K562 (cell line): ENCODE measurements at regions not wholly inside any gene's neighbourhood (a gene's known extent, or its start where the extent isn't known, plus 50 kb on each side); places are given as distances from the start of the nearest gene placed in this dataset.

Source experiments
- ATAC-seq: fragments of 200-7000 bp; cut with Tn5 transposase; 3 replicates; pipeline ENCODE4 v1.9.1; 2020; ENCODE audit warnings: moderate library complexity
- BruUV-seq: library from RNA; stranded (reverse); fragments of 400-500 nt; replicated peaks from 2 replicates; lab custom pipeline; 2021; lab: Mats Ljungman, UMichigan
- CTCF ChIA-PET: fragments of 300-600 bp; formaldehyde crosslinking; extraction: SDS; loops from one replicate; lab custom pipeline; 2021; ENCODE audit warnings: low intra/inter-chr PET ratio; lab: Yijun Ruan, JAX
- POLR2A ChIA-PET: fragments of 300-600, 350-650 bp; sonication (Branson Sonifier 250); formaldehyde crosslinking; extraction: SDS; loops from one replicate; lab custom pipeline; 2021; ENCODE audit warnings: antibody characterized with exemption, inconsistent platforms; lab: Yijun Ruan, JAX
- DNase-seq, 4 experiments: peaks; one replicate each; pipeline versions ENCODE4 v3.0.0 to v3.0.0-alpha.2; 2011 to 2018; ENCODE audit warnings: low spot score in 3 of 4, mixed read lengths in 3 of 4; ENCODE audit errors: extremely low read depth in 1 of 4
- FAIRE-seq: peaks from 2 replicates; lab custom pipeline; 2011; peaks lifted over from hg19 to GRCh38; lab: Jason Lieb, UNC
- H2AFZ ChIP-seq: 2 replicates; pipeline ENCODE4 v1.6.0; 2011; ENCODE audit warnings: low read depth, low read length, control low read depth, inconsistent platforms
- H3K27ac ChIP-seq: fragments of 200-600 bp; 3 replicates; pipeline ENCODE4 v1.8.0; 2011; ENCODE audit warnings: low read depth, mild to moderate bottlenecking, control low read depth, inconsistent platforms, low read length, moderate library complexity, mixed read lengths; ENCODE audit errors: extremely low read depth
- H3K27me3 ChIP-seq, 2 experiments: fragments of 300-600 bp in 1 of 2; 2 replicates in 1 of 2; 3 replicates in 1 of 2; pipeline versions ENCODE4 v1.6.0 to v1.8.0; 2011; ENCODE audit warnings: inconsistent platforms in 2 of 2, low read length in 2 of 2, mild to moderate bottlenecking in 1 of 2, mixed read lengths in 1 of 2, moderate library complexity in 1 of 2; ENCODE audit not compliant: control insufficient read depth in 2 of 2, insufficient read depth in 2 of 2
- H3K36me3 ChIP-seq: fragments of 300-600 bp; 3 replicates; pipeline ENCODE4 v1.8.0; 2011; ENCODE audit warnings: mild to moderate bottlenecking, low read length, inconsistent platforms; ENCODE audit not compliant: control insufficient read depth, insufficient read depth
- H3K4me1 ChIP-seq, 2 experiments: fragments of 200-600 bp in 1 of 2; replicated peaks in 1 of 2; 2 replicates in 1 of 2; 3 replicates in 1 of 2; pipeline versions ENCODE4 v1.5.1 to v1.8.0; 2011; ENCODE audit warnings: inconsistent platforms in 2 of 2, low read length in 2 of 2, mild to moderate bottlenecking in 1 of 2, mixed read lengths in 1 of 2, moderate library complexity in 1 of 2; ENCODE audit not compliant: control insufficient read depth in 2 of 2, insufficient read depth in 2 of 2
- H3K4me2 ChIP-seq: 2 replicates; pipeline ENCODE4 v1.6.1; 2011; ENCODE audit warnings: low read length, control low read depth, inconsistent platforms, mixed read lengths; ENCODE audit not compliant: insufficient read depth
- H3K4me3 ChIP-seq: fragments of 200-600 bp; sonication (generic), shearing (Covaris generic); 2 replicates; pipeline ENCODE4 v1.5.1; 2016; ENCODE audit warnings: control low read depth, inconsistent platforms
- H3K79me2 ChIP-seq: fragments of 200-600 bp; 3 replicates; pipeline ENCODE4 v1.8.0; 2011; ENCODE audit warnings: low read length, inconsistent platforms; ENCODE audit not compliant: control insufficient read depth, insufficient read depth
- H3K9ac ChIP-seq, 2 experiments: 2 replicates each; pipeline versions ENCODE4 v1.6.0 to v1.6.1; 2011; ENCODE audit warnings: low read depth in 2 of 2, low read length in 2 of 2, control low read depth in 1 of 2, inconsistent platforms in 1 of 2, mild to moderate bottlenecking in 1 of 2, mixed read lengths in 1 of 2; ENCODE audit not compliant: insufficient read depth in 1 of 2
- H3K9me1 ChIP-seq: one replicate; pipeline ENCODE4 v1.6.0; 2011; ENCODE audit warnings: inconsistent platforms, mild to moderate bottlenecking, low read length, moderate library complexity; ENCODE audit not compliant: control insufficient read depth, insufficient read depth
- H3K9me3 ChIP-seq: replicated peaks from 2 replicates; pipeline ENCODE4 v1.5.1; 2011; ENCODE audit warnings: low read depth, low read length, inconsistent platforms; ENCODE audit not compliant: control insufficient read depth, insufficient read depth
- H4K20me1 ChIP-seq: replicated peaks from 2 replicates; pipeline ENCODE4 v1.6.1; 2011; ENCODE audit warnings: low read length, inconsistent platforms, mixed read lengths; ENCODE audit not compliant: control insufficient read depth, insufficient read depth
- GATAD2A ChIP-seq: fragments of 450-650 bp; IDR thresholded peaks from 2 replicates; pipeline ENCODE4 v1.6.1; 2017
- REST ChIP-seq, 2 experiments: fragments of 450-650 bp; formaldehyde crosslinking in 1 of 2; IDR thresholded peaks; 2 replicates each; pipeline versions ENCODE4 v1.4.0 to v1.6.1; 2014 to 2020; ENCODE audit warnings: mild to moderate bottlenecking in 2 of 2, borderline replicate concordance in 1 of 2, low read depth in 1 of 2
- SMAD2 ChIP-seq: fragments of 150-350 bp; IDR thresholded peaks from 2 replicates; pipeline ENCODE4 v1.6.1; 2014; ENCODE audit warnings: low read depth, mild to moderate bottlenecking, low read length
- TARDBP ChIP-seq: fragments of 450-650 bp; IDR thresholded peaks from 2 replicates; pipeline ENCODE4 v1.6.1; 2016
- TFAP4 ChIP-seq: sonication (generic); formaldehyde crosslinking; IDR thresholded peaks from 2 replicates; pipeline ENCODE4 v1.8.0; 2022; ENCODE audit warnings: missing genetic modification reagents, mild to moderate bottlenecking, moderate library complexity, borderline replicate concordance
- TSHZ1 ChIP-seq: fragments of 250-450 bp; sonication (Bioruptor Pico); IDR thresholded peaks from 2 replicates; pipeline ENCODE4 v1.4.0; 2020; ENCODE audit warnings: mild to moderate bottlenecking, moderate library complexity
- ZNF140 ChIP-seq: fragments of 250-450 bp; sonication (Bioruptor Pico); IDR thresholded peaks from 2 replicates; pipeline ENCODE4 v1.8.0; 2021; ENCODE audit warnings: moderate library complexity, mild to moderate bottlenecking, inconsistent platforms
- ZNF197 ChIP-seq: fragments of 200-800 bp; sonication (Bioruptor generic); IDR thresholded peaks from 2 replicates; pipeline ENCODE4 v1.6.1; 2016; ENCODE audit warnings: low read depth, missing genetic modification characterization, missing compliant biosample characterization
- ZNF277 ChIP-seq: fragments of 250-450 bp; sonication (Bioruptor Pico); IDR thresholded peaks from 2 replicates; pipeline ENCODE4 v1.8.0; 2022; ENCODE audit warnings: inconsistent platforms, mild to moderate bottlenecking, moderate library complexity, borderline replicate concordance
- ZNF384 ChIP-seq: IDR thresholded peaks from 2 replicates; pipeline ENCODE4 v1.6.1; 2012; ENCODE audit warnings: low read depth, low read length, improper control_type of control experiment
- in situ Hi-C: fragments of 300-500 bp; cut with MboI; formaldehyde crosslinking; loops from 4 replicates; pipeline ENCODE4 v1.15.0; 2018; ENCODE audit warnings: inconsistent platforms, mixed read lengths
- intact Hi-C: fragments of 100-400 bp; cut with micrococcal nuclease; formaldehyde crosslinking; loops from 2 replicates; pipeline ENCODE4 v1.14.2; 2022

- Histone ChIP-seq H4K20me1 (no peaks in the 10 kb centered on the region), H3K9me3 (no peaks in the 10 kb centered on the region), H3K4me1 (no peaks in the 10 kb centered on the region), H3K9ac (no peak overlapping the region), H3K36me3 (no peaks in the 10 kb centered on the region), H3K4me2 (no peak overlapping the region), H3K9me1 (no peaks in the 10 kb centered on the region), H3K79me2 (no peaks in the 10 kb centered on the region), H2AFZ (no peak overlapping the region), H3K27me3 (no peaks in the 10 kb centered on the region), H3K4me3 (no peak overlapping the region), H3K27ac (no peak overlapping the region)
- intact Hi-C loops: no loop called here
- CTCF ChIA-PET: no interaction called here
- DNase-seq: no peak
- no peak for ATAC-seq
- no peak for FAIRE-seq
- POLR2A ChIA-PET: no interaction called here
- in situ Hi-C loops: no loop called here
- no TSS peak for BruUV-seq
- TF ChIP-seq TFAP4 (CRISPR knock-in tag) (no peak), ZNF384 (no peak), ZNF140 (no peak), GATAD2A (no peak), TARDBP (no peak), ZNF197 (CRISPR knock-in tag) (no peak), SMAD2 (no peak), TSHZ1 (CRISPR knock-in tag) (no peak), ZNF277 (CRISPR knock-in tag) (no peak), REST (IDR thresholded peaks at IDR 0.05; ENCODE audit: borderline replicate concordance) (no peak), REST (CRISPR knock-in tag; IDR thresholded peaks at IDR 0.05; ENCODE audit: low read depth) (no peak)
Observed at GRCh38 chr5:93123127-93123526, 457.9 kb downstream of the NR2F1-AS1 start.
